Stimulated activated CD4-positive, alpha-beta T cell treated with anti-CD3 and anti-CD28 coated beads, Interleukin-12 subunit alpha, Interleukin-12 subunit beta, amount 100 ng/mL, for 48 hours (primary cell): ENCODE measurements at regions not wholly inside any gene's neighbourhood (a gene's known extent, or its start where the extent isn't known, plus 50 kb on each side); places are given as distances from the start of the nearest gene placed in this dataset.
"Not testable (repeated sequence)": the region's sequence is repeated elsewhere in the genome, so short reads cannot be mapped to it uniquely, and the experiment has no call there.

Experiments
- DNase-seq, 3 donors: peaks; one replicate each; pipeline ENCODE4 v3.0.0-alpha.2; 2020; ENCODE audit warnings: low read depth in 2 of 3, low spot score in 1 of 3

GRCh38 chr1:82795508-82796149 is 994.9 kb downstream of the ADGRL2 start:
- no peak for DNase-seq

- DNase-seq: no peak
Observed at GRCh38 chr1:82792151-82792550, 991.4 kb downstream of the ADGRL2 start.

DNA sequence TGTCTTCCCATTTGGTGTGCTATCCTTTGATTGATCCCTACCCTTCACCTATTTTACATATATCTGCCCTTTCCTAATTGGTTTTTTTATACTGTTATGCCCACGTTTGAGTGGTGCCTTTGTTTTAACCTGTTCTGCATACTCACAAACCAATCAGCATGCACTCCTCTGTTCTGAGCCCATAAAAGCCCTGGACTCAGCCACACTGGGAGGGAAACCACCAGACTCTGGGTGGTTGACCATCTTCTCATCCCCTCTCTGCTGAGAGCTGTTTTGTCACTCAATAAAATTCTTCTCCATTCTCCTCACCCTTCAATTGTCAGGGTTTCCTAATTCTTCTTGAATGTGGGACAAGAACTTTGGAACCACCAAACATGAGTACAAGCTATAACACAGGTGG is 989.8 kb downstream of the ADGRL2 start:
- DNase-seq: no peak

GRCh38 chr1:82788660-82789059 is 987.9 kb downstream of the ADGRL2 start:
- DNase-seq: no peak

DNA sequence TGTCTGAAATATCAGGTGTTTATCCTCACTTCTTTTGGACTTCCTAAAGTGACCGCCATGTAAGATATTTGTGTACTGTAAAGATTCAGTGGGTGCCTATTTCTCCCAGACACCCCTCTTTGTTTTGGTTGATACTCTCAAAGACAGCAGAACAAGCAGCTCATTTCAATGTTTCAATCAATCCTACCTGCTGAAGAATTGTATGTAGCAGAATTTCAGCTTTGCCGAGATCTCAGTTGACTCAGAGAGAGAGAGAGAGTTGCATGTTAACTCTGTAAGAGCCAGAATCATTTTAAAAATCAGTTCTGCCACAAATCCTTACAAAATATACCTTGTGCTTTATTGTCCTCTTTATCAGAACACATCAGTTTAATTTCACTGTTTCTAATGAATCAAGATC is 987.3 kb downstream of the ADGRL2 start:
- DNase-seq: no peak

- no peak for DNase-seq
Observed at GRCh38 chr1:82786883-82787282, 986.1 kb downstream of the ADGRL2 start.

- DNase-seq: no peak
Observed at GRCh38 chr1:82785268-82785790, 984.6 kb downstream of the ADGRL2 start.

GRCh38 chr1:82783044-82783443 is 982.3 kb downstream of the ADGRL2 start:
- no peak for DNase-seq

DNA sequence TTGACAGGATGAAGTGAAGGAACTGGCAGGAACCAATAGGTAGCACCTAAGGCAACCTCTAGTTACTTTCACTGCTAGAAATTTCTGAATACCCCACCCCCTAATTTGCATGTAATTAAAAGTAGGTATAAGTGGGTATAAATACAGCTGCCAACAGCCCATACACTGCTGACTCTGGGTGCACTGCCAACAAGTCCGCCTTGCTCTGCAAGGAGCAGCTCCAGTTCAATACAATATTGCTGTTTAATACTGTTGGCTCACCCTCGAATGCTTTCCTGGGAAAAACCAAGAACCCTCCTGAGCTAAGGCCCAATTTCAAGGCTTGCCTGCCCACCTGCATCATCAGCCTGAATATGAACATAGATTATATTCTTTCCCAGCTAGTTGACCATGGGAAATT is 981.9 kb downstream of the ADGRL2 start:
- no peak for DNase-seq

DNA sequence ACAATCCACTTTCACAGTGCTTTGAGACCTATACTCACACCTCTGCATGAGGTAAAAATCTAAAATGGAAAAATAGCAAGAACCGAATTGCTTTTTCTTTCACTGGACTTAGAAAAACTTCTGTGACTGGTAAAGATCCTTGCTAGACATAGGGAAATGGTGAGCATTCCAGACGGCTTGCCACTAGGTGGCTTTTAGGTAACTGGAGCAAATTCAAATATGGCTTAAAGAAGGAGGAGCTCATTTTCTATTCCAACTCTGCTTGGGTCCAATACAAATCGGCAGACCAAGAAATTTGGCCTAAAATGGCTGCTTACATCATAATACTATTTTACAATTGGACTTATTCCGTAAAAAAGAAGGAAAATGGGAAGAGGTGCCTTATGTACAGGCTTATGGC is 977.9 kb downstream of the ADGRL2 start:
- DNase-seq: no peak

DNA sequence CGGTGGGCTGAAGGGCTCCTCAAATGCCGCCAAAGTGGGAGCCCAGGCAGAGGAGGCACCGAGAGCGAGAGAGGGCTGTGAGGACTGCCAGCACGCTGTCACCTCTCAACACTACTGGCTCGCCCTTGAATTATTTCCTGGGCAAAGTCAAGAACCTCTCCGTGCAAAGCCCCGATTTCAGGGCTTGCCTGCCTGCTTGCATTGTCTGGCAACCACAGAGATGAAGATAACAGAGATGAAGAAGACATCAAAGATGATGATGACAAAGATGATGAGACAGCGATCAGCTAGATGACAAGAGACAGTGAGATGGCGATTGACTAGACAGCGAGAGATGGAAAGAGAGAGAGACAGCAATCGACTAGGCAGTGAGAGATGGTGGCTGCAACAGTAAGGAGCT is 976.5 kb downstream of the ADGRL2 start:
- DNase-seq: no peak

DNA sequence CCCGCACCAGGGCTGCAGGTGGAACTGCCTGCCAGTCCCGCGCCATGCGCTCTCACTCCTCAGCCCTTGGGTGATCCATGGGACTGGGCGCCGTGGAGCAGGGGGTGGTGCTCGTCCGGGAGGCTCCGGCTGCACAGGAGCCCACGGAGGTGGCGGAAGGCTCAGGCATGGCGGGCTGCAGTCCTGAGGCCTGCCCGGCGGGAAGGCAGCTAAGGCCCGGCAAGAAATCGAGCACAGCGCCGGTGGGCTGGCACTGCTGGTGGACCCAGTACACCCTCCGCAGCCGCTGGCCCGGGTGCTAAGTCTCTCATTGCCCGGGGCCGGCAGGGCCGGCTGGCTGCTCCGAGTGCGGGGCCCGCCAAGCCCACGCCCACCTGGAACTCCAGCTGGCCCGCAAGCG is 976.0 kb downstream of the ADGRL2 start:
- not testable (repeated sequence) for DNase-seq

DNA sequence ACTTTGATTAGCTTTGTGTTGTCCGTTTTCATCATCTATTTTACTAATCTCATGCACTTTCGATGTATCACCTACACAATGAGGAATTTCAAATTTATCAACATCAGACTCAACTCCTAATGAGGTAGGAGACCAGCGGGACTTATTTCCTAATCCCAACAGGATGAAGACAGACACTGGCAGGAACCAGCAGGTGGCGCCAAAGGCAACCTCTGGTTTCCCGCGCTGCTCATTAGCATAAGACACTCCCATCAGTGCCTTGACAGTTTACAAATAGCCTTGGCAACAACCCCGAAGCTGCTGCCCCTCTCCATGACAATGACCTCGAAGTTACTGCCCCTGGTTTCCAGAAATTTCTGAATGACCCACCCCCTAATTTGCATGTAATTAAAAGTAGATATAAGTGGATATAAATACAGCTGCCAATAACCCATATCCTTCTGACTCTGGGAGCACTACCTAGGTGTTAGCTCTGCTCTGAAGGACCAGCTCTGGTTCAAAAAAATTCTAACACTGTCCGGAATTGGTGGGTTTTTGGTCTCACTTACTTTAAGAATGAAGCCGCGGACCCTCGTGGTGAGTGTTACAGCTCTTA is 974.8 kb downstream of the ADGRL2 start:
- peak; percentile 22 to 30 (median 29) for DNase-seq

- DNase-seq: no peak
Observed at GRCh38 chr1:82762829-82763532, 962.2 kb downstream of the ADGRL2 start.

GRCh38 chr1:82759035-82759434 is 958.3 kb downstream of the ADGRL2 start:
- DNase-seq: no peak

- DNase-seq: no peak
Observed at GRCh38 chr1:82755671-82756070, 954.9 kb downstream of the ADGRL2 start.

DNA sequence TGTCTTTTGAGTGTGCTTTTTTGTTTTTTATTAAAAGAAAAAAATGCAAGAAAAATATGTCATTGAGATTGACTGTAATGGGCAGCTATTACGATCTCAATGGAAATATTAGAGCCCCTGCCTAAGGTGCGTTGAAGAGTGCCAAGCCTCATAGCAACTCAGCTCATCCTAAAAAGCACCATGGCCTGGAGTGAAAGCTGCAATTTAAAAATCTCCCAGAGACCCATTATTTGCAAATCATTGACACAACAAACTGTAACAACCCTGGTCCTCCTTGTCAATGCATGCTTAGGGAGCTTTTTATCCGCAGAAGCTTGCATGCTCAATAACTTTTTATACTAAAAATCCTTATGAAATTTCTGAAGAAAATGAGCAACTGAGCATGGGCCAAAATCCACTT is 954.5 kb downstream of the ADGRL2 start:
- DNase-seq: no peak

- no peak for DNase-seq
Observed at GRCh38 chr1:82752046-82752445, 951.3 kb downstream of the ADGRL2 start.

- no peak for DNase-seq
Observed at GRCh38 chr1:82733645-82734044, 932.9 kb downstream of the ADGRL2 start.

- DNase-seq: no peak
Observed at GRCh38 chr1:82731216-82731615, 930.5 kb downstream of the ADGRL2 start.

DNA sequence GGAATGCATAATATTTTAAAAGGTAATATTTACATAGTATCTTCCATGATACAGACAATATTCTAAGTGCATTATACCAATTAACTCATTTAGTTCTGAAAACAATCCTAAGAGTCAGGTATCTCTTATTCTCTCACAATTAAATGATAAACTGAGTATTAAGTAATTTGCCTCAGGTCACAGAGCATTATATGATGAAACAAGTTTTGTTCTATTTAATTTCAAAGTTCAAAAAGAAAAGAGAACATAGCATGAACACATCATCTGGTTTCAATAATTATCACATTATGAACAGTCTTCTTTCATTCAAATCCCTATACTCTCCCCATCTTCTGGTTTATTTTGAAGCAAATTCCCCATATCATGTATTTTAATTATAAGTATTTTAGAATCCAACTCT is 927.5 kb downstream of the ADGRL2 start:
- DNase-seq: no peak

DNA sequence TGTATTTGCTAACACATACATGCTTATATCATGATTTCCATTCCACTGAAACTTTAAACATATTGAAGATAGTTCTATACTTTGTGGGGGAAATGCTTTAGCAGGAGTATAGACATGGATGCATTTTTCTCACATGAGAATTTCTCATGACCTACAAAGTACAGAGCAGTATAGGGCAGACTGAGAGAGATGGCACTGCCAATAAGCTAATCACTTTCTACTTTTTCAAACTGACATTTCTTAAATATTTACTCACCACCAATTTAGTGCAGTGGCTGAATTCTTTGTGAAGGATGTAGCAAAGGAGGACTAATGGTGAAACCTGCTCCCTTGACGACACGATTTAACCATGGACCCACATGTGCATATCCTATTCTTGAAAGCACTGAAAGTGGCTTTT is 923.5 kb downstream of the ADGRL2 start:
- no peak for DNase-seq
